Ishikawa (cell line): ENCODE measurements at regions not wholly inside any gene's neighbourhood (a gene's known extent, or its start where the extent isn't known, plus 50 kb on each side); places are given as distances from the start of the nearest gene placed in this dataset.

ENCODE experiments used
- CEBPB ChIP-seq: IDR thresholded peaks from 2 replicates; pipeline ENCODE4 v1.6.1; 2012
- CREB1 ChIP-seq: IDR thresholded peaks from 2 replicates; pipeline ENCODE4 v1.6.1; 2012; ENCODE audit warnings: low read depth
- EGR1 ChIP-seq: IDR thresholded peaks from 2 replicates; pipeline ENCODE4 v1.6.1; 2012
- EP300 ChIP-seq: IDR thresholded peaks from 2 replicates; pipeline ENCODE4 v1.6.1; 2012; ENCODE audit warnings: borderline replicate concordance
- FOXM1 ChIP-seq: IDR thresholded peaks from 2 replicates; pipeline ENCODE4 v1.6.1; 2012; ENCODE audit warnings: low read depth, borderline replicate concordance
- MAX ChIP-seq: IDR thresholded peaks from 2 replicates; pipeline ENCODE4 v1.6.1; 2012
- NFIC ChIP-seq: IDR thresholded peaks from 2 replicates; pipeline ENCODE4 v1.6.1; 2012
- RAD21 ChIP-seq: IDR thresholded peaks from 2 replicates; pipeline ENCODE4 v1.6.1; 2012; ENCODE audit warnings: low read depth
- TAF1 ChIP-seq: IDR thresholded peaks from 2 replicates; pipeline ENCODE4 v1.6.1; 2012; ENCODE audit warnings: low read depth, mild to moderate bottlenecking
- TCF12 ChIP-seq: IDR thresholded peaks from 2 replicates; pipeline ENCODE4 v1.6.1; 2012; ENCODE audit warnings: low read depth
- TEAD4 ChIP-seq: IDR thresholded peaks from 2 replicates; pipeline ENCODE4 v1.6.1; 2012
- USF1 ChIP-seq: IDR thresholded peaks from 2 replicates; pipeline ENCODE4 v1.6.1; 2012
- YY1 ChIP-seq: IDR thresholded peaks from 2 replicates; pipeline ENCODE4 v1.6.1; 2012; ENCODE audit warnings: low read depth
- ZBTB7A ChIP-seq: IDR thresholded peaks from 2 replicates; pipeline ENCODE4 v1.6.1; 2012; ENCODE audit warnings: low read depth
- TF ChIP-seq, protein P1 (sequence below): IDR thresholded peaks from 2 replicates; pipeline ENCODE4 v1.6.1; 2012; ENCODE audit warnings: low read depth, mild to moderate bottlenecking

GRCh38 chr4:138113819-138114400 lies 128.2 kb downstream of the SLC7A11 start:
- TF ChIP-seq USF1, result no peak
- TF ChIP-seq ZBTB7A, result no peak
- no peak for TF ChIP-seq EGR1
- TF ChIP-seq MAX, result peak; percentile 56; the same call in 1 of the 2 replicates
- TF ChIP-seq TCF12, result peak; percentile 86
- no peak for TF ChIP-seq RAD21
- TF ChIP-seq TEAD4, result peak; percentile 67
- TF ChIP-seq EP300, result peak; percentile 95
- peak; percentile 94 for TF ChIP-seq FOXM1
- TF ChIP-seq, protein P1, sequence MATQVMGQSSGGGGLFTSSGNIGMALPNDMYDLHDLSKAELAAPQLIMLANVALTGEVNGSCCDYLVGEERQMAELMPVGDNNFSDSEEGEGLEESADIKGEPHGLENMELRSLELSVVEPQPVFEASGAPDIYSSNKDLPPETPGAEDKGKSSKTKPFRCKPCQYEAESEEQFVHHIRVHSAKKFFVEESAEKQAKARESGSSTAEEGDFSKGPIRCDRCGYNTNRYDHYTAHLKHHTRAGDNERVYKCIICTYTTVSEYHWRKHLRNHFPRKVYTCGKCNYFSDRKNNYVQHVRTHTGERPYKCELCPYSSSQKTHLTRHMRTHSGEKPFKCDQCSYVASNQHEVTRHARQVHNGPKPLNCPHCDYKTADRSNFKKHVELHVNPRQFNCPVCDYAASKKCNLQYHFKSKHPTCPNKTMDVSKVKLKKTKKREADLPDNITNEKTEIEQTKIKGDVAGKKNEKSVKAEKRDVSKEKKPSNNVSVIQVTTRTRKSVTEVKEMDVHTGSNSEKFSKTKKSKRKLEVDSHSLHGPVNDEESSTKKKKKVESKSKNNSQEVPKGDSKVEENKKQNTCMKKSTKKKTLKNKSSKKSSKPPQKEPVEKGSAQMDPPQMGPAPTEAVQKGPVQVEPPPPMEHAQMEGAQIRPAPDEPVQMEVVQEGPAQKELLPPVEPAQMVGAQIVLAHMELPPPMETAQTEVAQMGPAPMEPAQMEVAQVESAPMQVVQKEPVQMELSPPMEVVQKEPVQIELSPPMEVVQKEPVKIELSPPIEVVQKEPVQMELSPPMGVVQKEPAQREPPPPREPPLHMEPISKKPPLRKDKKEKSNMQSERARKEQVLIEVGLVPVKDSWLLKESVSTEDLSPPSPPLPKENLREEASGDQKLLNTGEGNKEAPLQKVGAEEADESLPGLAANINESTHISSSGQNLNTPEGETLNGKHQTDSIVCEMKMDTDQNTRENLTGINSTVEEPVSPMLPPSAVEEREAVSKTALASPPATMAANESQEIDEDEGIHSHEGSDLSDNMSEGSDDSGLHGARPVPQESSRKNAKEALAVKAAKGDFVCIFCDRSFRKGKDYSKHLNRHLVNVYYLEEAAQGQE, result no peak
- peak; percentile 51; the same call in 1 of the 2 replicates for TF ChIP-seq YY1
- no peak for TF ChIP-seq CREB1
- TF ChIP-seq CEBPB, result peak; percentile 93
- peak; percentile 90 for TF ChIP-seq NFIC
- no peak for TF ChIP-seq TAF1

GRCh38 chr4:138112890-138113289 lies 129.3 kb downstream of the SLC7A11 start:
- peak; percentile 98 for TF ChIP-seq NFIC
- TF ChIP-seq USF1, result peak; percentile 61; the same call in 1 of the 2 replicates
- TF ChIP-seq TEAD4, result peak; percentile 94
- peak; percentile 99 for TF ChIP-seq EP300
- TF ChIP-seq TCF12, result peak; percentile 97
- peak; percentile 97 for TF ChIP-seq FOXM1

DNA sequence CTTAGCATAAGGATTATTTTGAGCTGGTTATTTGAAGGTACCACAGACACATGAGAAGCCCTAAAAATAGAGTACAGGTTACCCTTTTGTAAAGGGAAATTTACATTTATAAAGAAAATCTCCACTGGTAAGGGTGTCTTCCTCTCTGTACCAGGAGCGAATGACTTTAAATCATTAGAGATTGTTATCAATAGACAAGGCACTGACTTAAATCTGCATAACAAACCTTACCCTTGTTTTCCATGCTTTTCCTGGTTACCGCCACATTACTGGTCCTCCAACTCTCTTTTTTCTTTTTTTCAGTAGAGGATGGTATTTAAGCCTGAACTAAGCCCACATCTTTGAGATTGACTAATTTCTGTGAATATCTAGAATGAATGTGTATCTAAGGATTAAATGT lies 129.8 kb downstream of the SLC7A11 start:
- TF ChIP-seq TAF1, result no peak

GRCh38 chr4:138111462-138112000 lies 130.6 kb downstream of the SLC7A11 start:
- TF ChIP-seq TEAD4, result peak; percentile 74; the same call in 1 of the 2 replicates
- no peak for TF ChIP-seq CREB1
- TF ChIP-seq EP300, result peak; percentile 75
- TF ChIP-seq, protein P1, result no peak
- TF ChIP-seq TCF12, result peak; percentile 70
- peak; percentile 45; the same call in 1 of the 2 replicates for TF ChIP-seq FOXM1
- 0 out of 2 replicates have a peak, but pooled peaks have one; percentile 18 for TF ChIP-seq NFIC

GRCh38 chr4:138110815-138111214 lies 131.3 kb downstream of the SLC7A11 start:
- TF ChIP-seq RAD21 (no peak), CEBPB (no peak), NFIC (no peak), EP300 (no peak), TCF12 (no peak), EGR1 (no peak), MAX (no peak), FOXM1 (no peak), USF1 (no peak), ZBTB7A (no peak), YY1 (no peak), TAF1 (no peak), TEAD4 (no peak)

- no peak for TF ChIP-seq USF1
- TF ChIP-seq FOXM1, result no peak
- no peak for TF ChIP-seq TEAD4
- TF ChIP-seq CREB1, result no peak
- no peak for TF ChIP-seq RAD21
- no peak for TF ChIP-seq TCF12
- no peak for TF ChIP-seq YY1
- no peak for TF ChIP-seq EP300
- no peak for TF ChIP-seq TAF1
- no peak for TF ChIP-seq MAX
- no peak for TF ChIP-seq EGR1
- no peak for TF ChIP-seq NFIC
- TF ChIP-seq ZBTB7A, result no peak
Observed at GRCh38 chr4:138107023-138107422, 135.1 kb downstream of the SLC7A11 start.
